Colonic mucosa (tissue), 4 donors: ENCODE measurements at regions not wholly inside any gene's neighbourhood (a gene's known extent, or its start where the extent isn't known, plus 50 kb on each side); places are given as distances from the start of the nearest gene placed in this dataset.

Experiments
- DNase-seq: peaks from one replicate; pipeline ENCODE4 v3.0.0-alpha.2; 2020
- H3K27ac ChIP-seq: fragments of 200-600 bp; one replicate; pipeline ENCODE4 v1.8.0; 2021
- H3K27me3 ChIP-seq: fragments of 200-600 bp; one replicate; pipeline ENCODE4 v1.8.0; 2021
- H3K36me3 ChIP-seq: fragments of 200-600 bp; one replicate; pipeline ENCODE4 v1.8.0; 2021
- H3K4me1 ChIP-seq: fragments of 200-600 bp; one replicate; pipeline ENCODE4 v1.8.0; 2021; ENCODE audit warnings: mild to moderate bottlenecking
- H3K4me3 ChIP-seq: fragments of 200-600 bp; one replicate; pipeline ENCODE4 v1.8.0; 2021
- H3K9ac ChIP-seq, 2 donors: one replicate each; pipeline ENCODE4 v1.7.0; 2013; ENCODE audit warnings: control low read depth in 2 of 2, low read depth in 2 of 2, low read length in 2 of 2
- H3K9me3 ChIP-seq: fragments of 200-600 bp; one replicate; pipeline ENCODE4 v1.8.0; 2021
- intact Hi-C: fragments of 100-400 bp; cut with DNase I; formaldehyde crosslinking; loops from one replicate; pipeline ENCODE4 v1.14.1; 2022
- TF ChIP-seq, protein P1 (sequence below): fragments of 200-600 bp; IDR thresholded peaks from one replicate; pipeline ENCODE4 v1.8.0; 2022; ENCODE audit warnings: antibody characterized with exemption, mild to moderate bottlenecking
- donor health status: healthy.
- donor health status: DM: no; HTN: no; CAD: no.
- donor health status: DM: no; HTN: no; CAD: no.

DNA sequence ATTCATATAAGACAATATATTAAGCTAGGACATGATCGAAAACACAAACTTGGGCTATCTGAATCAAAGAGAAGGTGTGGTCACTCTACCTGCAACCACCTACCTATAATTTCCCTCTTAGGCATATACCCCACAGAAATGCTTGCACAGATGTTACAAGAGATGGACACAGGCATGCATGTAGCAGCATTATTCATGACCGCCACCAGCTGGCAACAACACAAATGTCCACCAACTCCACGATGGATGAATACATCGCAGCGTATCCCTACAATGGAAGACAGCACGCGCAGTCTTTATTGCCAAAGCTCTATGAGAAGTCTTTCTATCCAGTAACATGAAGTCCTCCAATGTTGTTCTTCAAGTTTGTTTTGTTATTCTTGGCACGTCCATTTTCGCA lies 90.8 kb downstream of the ARL4C start:
- H3K27me3 ChIP-seq: no peaks in the 10 kb centered on the region
- H3K27ac ChIP-seq: no peak overlapping the region
- no peaks in the 10 kb centered on the region for H3K4me1 ChIP-seq
- no peak overlapping the region for H3K4me3 ChIP-seq
- no peak overlapping the region for H3K9ac ChIP-seq
- TF ChIP-seq, protein P1, sequence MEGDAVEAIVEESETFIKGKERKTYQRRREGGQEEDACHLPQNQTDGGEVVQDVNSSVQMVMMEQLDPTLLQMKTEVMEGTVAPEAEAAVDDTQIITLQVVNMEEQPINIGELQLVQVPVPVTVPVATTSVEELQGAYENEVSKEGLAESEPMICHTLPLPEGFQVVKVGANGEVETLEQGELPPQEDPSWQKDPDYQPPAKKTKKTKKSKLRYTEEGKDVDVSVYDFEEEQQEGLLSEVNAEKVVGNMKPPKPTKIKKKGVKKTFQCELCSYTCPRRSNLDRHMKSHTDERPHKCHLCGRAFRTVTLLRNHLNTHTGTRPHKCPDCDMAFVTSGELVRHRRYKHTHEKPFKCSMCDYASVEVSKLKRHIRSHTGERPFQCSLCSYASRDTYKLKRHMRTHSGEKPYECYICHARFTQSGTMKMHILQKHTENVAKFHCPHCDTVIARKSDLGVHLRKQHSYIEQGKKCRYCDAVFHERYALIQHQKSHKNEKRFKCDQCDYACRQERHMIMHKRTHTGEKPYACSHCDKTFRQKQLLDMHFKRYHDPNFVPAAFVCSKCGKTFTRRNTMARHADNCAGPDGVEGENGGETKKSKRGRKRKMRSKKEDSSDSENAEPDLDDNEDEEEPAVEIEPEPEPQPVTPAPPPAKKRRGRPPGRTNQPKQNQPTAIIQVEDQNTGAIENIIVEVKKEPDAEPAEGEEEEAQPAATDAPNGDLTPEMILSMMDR: no peak
- no peaks in the 10 kb centered on the region for H3K9me3 ChIP-seq
- no peak for DNase-seq
- H3K36me3 ChIP-seq: no peaks in the 10 kb centered on the region
- intact Hi-C loops: no loop called here

DNA sequence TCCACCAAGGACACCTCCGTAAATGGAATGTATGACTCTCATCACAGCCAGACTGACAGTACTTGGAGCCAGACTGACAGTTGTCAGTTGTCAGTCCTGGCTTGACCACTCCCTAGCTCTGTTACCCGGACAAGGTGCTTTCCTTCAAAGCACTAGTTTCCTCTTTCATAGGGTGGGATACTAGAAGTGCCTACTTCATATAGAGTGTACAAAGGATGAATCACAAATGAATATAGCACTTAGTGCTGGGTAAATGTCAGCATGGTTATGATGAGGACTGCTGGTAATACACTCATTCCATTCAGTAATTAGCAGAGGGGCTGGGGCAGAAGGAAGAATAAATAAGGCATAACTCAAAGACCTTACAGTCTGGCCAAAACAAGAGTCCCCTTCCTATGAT lies 91.4 kb downstream of the ARL4C start:
- Histone ChIP-seq H3K27me3 (no peaks in the 10 kb centered on the region), H3K9ac (no peak overlapping the region), H3K36me3 (no peaks in the 10 kb centered on the region), H3K4me3 (no peak overlapping the region), H3K4me1 (no peaks in the 10 kb centered on the region), H3K9me3 (no peaks in the 10 kb centered on the region), H3K27ac (no peak overlapping the region)
- intact Hi-C loops: no loop called here
- DNase-seq: no peak
- TF ChIP-seq, protein P1: no peak

DNA sequence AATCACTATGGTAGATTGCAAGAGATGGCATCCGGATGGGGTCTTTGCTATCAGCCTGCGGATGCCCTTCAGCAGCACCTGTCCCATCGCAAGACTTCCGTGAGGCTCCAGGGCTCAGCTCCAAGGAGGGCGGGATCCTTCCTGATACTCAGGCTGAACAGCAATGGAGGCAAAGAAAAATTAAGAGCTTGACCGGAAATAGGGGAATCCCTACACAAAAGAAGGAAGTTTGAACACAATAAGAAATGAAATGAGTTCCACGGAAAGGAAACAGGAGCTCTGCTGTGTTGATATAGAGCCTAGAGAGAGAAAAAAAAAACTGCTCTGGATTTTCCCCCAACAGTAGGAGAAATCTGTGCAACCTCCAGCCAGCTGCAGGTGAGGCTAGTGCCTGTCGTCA lies 91.9 kb downstream of the ARL4C start:
- TF ChIP-seq, protein P1: no peak
- no peaks in the 10 kb centered on the region for H3K36me3 ChIP-seq
- no peaks in the 10 kb centered on the region for H3K27me3 ChIP-seq
- H3K4me1 ChIP-seq: no peaks in the 10 kb centered on the region
- H3K27ac ChIP-seq: no peak overlapping the region
- no peak overlapping the region for H3K9ac ChIP-seq
- no peak for DNase-seq
- no peaks in the 10 kb centered on the region for H3K9me3 ChIP-seq
- H3K4me3 ChIP-seq: no peak overlapping the region
- intact Hi-C loops: no loop called here

- H3K27me3 ChIP-seq: no peaks in the 10 kb centered on the region
- intact Hi-C loops: no loop called here
- H3K27ac ChIP-seq: no peak overlapping the region
- DNase-seq: no peak
- no peak overlapping the region for H3K4me3 ChIP-seq
- TF ChIP-seq, protein P1: no peak
- H3K9ac ChIP-seq: no peak overlapping the region
- H3K36me3 ChIP-seq: no peaks in the 10 kb centered on the region
- no peaks in the 10 kb centered on the region for H3K9me3 ChIP-seq
- H3K4me1 ChIP-seq: no peaks in the 10 kb centered on the region
Observed at GRCh38 chr2:234403751-234404150, 93.1 kb downstream of the ARL4C start.

DNA sequence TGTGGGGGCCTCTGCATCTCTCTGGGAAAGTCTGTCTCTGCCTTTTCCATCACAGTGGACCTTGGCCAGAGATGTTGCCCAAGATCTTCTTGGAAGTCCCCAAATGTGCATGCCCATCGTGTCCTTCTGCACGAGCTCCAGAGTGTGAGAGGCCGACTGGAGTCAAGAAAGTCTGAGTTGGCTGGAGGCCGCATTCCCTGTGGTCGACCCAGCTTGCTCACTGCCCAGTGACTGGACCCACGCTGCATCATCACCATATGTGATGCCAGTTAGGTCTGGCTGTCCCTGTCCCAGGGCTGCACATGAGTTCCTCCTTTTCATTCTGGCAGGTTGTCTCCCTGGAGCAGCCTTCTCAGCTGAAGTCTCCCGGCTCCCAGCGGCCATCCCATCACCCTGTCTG lies 93.8 kb downstream of the ARL4C start:
- no peaks in the 10 kb centered on the region for H3K36me3 ChIP-seq
- intact Hi-C loops: no loop called here

More for the DNA sequence above, 93.8 kb downstream of the ARL4C start:
- TF ChIP-seq, protein P1: no peak
- DNase-seq: no peak
- H3K4me3 ChIP-seq: no peak overlapping the region
- no peak overlapping the region for H3K27ac ChIP-seq
- H3K9ac ChIP-seq: no peak overlapping the region
- no peaks in the 10 kb centered on the region for H3K4me1 ChIP-seq
- H3K9me3 ChIP-seq: no peaks in the 10 kb centered on the region
- no peaks in the 10 kb centered on the region for H3K27me3 ChIP-seq
